OCI-M1 (cell line): ENCODE measurements at regions not wholly inside any gene's neighbourhood (a gene's known extent, or its start where the extent isn't known, plus 50 kb on each side); places are given as distances from the start of the nearest gene placed in this dataset.
"Not testable (repeated sequence)": the region's sequence is repeated elsewhere in the genome, so short reads cannot be mapped to it uniquely, and the experiment has no call there.

Experiments
- DNase-seq: peaks from one replicate; lab custom pipeline; 2025; lab: John Stamatoyannopoulos, UW

GRCh38 chr5:71907001-71907588, 188.0 kb downstream of the CARTPT start:
- DNase-seq = no peak

GRCh38 chr5:71907608-71908145, 188.6 kb downstream of the CARTPT start:
- no peak for DNase-seq

- DNase-seq = no peak
Measured at GRCh38 chr5:71910741-71911140, 191.7 kb downstream of the CARTPT start.

- no peak for DNase-seq
Measured at GRCh38 chr5:71912021-71912420, 192.9 kb downstream of the CARTPT start.

DNA sequence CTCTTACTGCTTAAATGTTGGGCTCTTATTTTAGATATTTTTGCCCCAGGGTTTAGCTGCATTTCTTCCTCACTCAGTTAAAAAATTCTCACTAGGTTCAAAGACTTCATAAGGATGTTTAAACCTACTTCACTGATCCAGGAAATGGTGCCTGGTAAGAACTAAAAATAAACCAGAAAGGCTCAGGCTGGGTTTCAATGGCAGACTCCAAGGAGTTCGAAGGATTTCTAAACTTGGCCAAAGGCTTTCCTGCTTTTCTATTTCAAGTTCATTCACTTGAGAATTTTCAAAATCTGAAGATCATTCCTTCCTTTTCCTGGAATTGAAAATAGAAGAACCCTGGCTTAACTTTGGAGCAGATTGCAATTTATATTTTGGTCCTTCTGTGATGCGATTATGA, 193.0 kb upstream of the MAP1B start:
- DNase-seq = no peak

GRCh38 chr5:71922584-71923106, 184.6 kb upstream of the MAP1B start:
- peak; percentile 51 for DNase-seq

DNA sequence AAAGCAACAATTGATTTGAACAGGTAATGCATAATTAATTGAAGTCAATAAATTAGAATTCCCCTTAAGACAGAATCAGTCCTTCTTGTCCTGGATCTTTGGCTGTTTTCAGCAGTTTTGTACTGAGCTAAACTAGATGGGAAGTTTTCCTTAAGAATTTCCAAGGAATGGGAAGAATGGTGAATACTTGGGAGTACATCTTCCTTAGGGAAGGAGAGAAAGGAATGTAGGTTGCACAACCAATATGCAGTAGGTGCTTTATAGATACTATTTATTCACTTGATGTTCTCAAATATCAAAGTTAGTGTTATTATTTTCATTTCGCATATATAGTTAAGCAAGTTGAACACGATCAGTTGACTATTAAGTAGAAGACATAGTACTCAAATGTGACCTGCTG, 183.5 kb upstream of the MAP1B start:
- no peak for DNase-seq

- no peak for DNase-seq
Measured at GRCh38 chr5:71924325-71924724, 182.9 kb upstream of the MAP1B start.

DNA sequence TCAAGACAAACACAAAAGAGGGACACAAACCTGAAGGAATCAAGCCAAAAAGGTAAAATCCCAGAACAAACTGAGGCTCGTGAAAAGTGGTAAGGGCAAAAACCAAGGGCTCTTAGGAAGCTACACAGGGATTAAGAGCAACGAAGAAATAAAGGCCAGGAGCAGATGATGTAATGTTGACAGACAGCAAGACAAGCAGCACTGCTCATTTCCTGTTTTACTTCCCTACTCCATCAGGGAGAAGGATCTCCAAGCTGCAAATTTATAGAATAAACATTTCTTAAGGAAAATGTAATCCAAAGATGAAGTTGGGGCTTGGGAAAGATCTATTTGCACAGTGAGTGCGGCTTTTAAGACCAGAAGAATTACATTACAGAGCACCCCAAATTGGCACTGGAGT, 182.3 kb upstream of the MAP1B start:
- DNase-seq = peak; percentile 36

- no peak for DNase-seq
Measured at GRCh38 chr5:71925608-71926091, 181.6 kb upstream of the MAP1B start.

DNA sequence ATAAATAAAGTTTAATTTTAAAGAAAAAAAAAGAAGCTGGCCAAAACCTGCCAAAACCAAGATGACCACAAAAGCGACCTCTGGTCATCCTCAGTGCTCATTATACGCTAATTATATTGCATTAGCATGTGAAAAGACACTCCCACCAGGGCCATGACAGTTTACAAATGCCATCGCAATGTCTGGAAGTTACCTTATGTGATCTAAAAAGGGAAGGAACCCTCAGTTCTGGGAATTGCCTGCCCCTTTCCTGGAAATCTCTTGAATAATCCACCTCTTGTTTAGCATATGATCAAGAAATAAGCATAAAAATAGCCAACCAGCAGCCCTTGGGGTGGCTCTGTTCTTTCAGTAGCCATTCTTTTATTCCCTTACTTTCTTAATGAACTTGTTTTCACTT, 178.3 kb upstream of the MAP1B start:
- peak; percentile 24 for DNase-seq

GRCh38 chr5:71930554-71930953, 176.7 kb upstream of the MAP1B start:
- not testable (repeated sequence) for DNase-seq

GRCh38 chr5:71932131-71932654, 175.1 kb upstream of the MAP1B start:
- no peak for DNase-seq

DNA sequence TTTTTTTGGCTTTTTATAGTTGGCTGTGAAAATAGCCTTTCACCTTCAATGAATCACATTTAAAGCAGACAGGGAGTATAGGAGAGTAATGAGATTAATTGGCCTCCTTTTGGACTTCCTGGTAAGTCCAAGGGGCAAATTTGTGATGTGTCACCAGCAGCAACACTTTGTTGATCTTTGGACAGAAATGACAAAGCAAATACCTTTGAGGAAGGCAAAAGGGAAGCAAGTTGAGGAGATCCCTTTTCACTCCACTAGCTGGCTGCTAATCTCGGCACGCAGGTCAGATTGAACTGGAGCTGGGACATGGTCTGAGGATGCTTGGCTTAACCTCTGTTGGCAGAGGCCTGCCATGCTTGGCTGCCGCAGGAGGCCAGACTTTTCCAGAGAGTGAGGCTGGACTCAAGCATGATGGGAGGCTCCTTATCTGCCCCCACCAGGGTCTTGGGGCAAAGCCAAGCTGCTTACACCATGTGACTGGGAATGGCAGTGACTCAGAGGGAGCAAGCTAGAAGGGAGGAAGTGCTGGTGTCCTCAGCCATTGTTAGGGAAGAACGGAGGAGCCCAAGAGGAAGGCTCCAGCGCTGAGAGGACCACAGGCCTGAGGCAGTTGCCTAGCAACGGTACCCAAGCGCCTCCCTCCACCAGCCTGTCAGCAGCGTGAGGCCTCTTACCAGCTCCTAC, 174.5 kb upstream of the MAP1B start:
- DNase-seq = peak; percentile 61

DNA sequence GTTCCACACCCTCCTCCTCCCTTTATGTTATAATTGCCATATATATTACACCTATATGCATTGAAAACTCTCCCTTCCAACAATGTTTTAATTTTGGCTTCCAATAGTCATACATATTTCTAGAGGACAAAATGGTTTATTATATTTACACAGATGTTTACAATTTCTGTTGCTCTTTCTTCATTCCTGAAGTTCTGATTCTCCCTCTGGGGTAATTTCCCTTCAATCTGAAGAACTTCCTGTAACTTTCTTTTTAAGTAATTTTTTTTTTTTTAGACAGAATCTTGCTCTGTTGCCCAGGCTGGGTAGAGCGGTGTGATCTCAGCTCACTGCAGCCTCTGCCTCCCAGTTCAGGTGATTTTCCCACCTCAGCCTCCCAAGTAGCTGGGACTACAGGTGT, 173.0 kb upstream of the MAP1B start:
- DNase-seq = no peak

GRCh38 chr5:71937921-71938698, 169.2 kb upstream of the MAP1B start:
- DNase-seq = no peak

GRCh38 chr5:71938895-71939294, 168.4 kb upstream of the MAP1B start:
- DNase-seq = no peak

GRCh38 chr5:71939452-71940230, 167.6 kb upstream of the MAP1B start:
- DNase-seq = no peak

- DNase-seq = no peak
Measured at GRCh38 chr5:71943874-71944273, 163.4 kb upstream of the MAP1B start.

- DNase-seq = no peak
Measured at GRCh38 chr5:71945436-71945835, 161.8 kb upstream of the MAP1B start.

- DNase-seq = no peak
Measured at GRCh38 chr5:71946343-71947030, 160.8 kb upstream of the MAP1B start.
